ENCODE measurements at regions not wholly inside any gene's neighbourhood (a gene's known extent, or its start where the extent isn't known, plus 50 kb on each side); places are given as distances from the start of the nearest gene placed in this dataset.

DNA sequence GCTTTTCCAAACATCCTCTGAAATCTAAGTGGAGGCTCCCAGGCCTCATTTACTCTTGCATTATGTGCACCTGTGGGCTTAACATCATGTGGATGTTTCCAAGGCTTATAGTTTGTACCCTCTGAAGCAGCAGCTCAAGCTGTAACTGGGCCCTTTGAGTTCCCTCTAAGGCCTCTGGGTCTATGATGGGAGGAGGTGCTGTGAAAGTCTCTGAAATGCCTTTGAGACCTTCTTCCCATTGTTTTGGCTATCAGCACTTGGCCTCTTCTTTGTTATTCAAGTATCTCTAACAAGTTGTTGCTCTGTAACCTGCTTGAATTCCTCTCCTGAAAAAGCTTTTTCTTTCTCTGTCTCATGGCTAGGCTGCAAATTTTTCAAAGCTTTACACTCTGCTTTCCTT, 58.1 kb upstream of the MYT1L start:
- ATAC-seq (no peak), DNase-seq (ENCODE audit: low read depth, low spot score) (no peak), FAIRE-seq (no peak)
- Histone ChIP-seq H3K9me3 (replicated peaks; ENCODE audit: control insufficient read depth, insufficient read depth, low read length) (no peaks in the 10 kb centered on the region), H3K27ac (ENCODE audit: control insufficient read depth, insufficient read depth) (no peak overlapping the region), H3K27me3 (replicated peaks in 1 of 2; ENCODE audit: control insufficient read depth in 2 of 2, insufficient read depth in 2 of 2, low read length in 1 of 2) (no peaks in the 10 kb centered on the region), H3K4me1 (ENCODE audit: control insufficient read depth, insufficient read depth, low read length) (no peaks in the 10 kb centered on the region), H2AFZ (ENCODE audit: control insufficient read depth, low read depth, low read length) (no peak overlapping the region), H4K20me1 (ENCODE audit: control insufficient read depth, insufficient read depth) (no peaks in the 10 kb centered on the region), H3K9ac (ENCODE audit: control insufficient read depth, insufficient read depth, low read length) (no peak overlapping the region), H3K79me2 (ENCODE audit: control insufficient read depth, insufficient read depth, low read length) (no peaks in the 10 kb centered on the region), H3K4me2 (ENCODE audit: control insufficient read depth, insufficient read depth) (no peak overlapping the region), H3K4me3 (no peak overlapping the region), H3K36me3 (ENCODE audit: control insufficient read depth in 2 of 2, insufficient read depth in 2 of 2, low read length in 1 of 2) (no peaks in the 10 kb centered on the region)
- no TSS peak for BruUV-seq (replicated peaks)
- ChIA-PET RAD21 (ENCODE audit: unreplicated experiment) (no interaction called here), POLR2A (no interaction called here), SMC1A (ENCODE audit: uncharacterized antibody, unreplicated experiment) (no interaction called here), CTCF (no interaction called here)
- intact Hi-C loops (cut with micrococcal nuclease; ENCODE audit: unreplicated experiment): no loop called here
- in situ Hi-C loops (cut with MboI): no loop called here
- TF ChIP-seq, protein P1, sequence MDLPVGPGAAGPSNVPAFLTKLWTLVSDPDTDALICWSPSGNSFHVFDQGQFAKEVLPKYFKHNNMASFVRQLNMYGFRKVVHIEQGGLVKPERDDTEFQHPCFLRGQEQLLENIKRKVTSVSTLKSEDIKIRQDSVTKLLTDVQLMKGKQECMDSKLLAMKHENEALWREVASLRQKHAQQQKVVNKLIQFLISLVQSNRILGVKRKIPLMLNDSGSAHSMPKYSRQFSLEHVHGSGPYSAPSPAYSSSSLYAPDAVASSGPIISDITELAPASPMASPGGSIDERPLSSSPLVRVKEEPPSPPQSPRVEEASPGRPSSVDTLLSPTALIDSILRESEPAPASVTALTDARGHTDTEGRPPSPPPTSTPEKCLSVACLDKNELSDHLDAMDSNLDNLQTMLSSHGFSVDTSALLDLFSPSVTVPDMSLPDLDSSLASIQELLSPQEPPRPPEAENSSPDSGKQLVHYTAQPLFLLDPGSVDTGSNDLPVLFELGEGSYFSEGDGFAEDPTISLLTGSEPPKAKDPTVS (IDR thresholded peaks at IDR 0.05; ENCODE audit: low read depth, low read length): no peak
- no peak for TF ChIP-seq SMAD5 (IDR thresholded peaks at IDR 0.05; ENCODE audit: low read depth)
- TF ChIP-seq NRF1 (conservative IDR thresholded peaks at IDR 0.05; ENCODE audit: low read depth, low read length): no peak
- TF ChIP-seq FOXM1 (IDR thresholded peaks at IDR 0.05; ENCODE audit: low read depth, low read length): no peak
- TF ChIP-seq, protein P2, sequence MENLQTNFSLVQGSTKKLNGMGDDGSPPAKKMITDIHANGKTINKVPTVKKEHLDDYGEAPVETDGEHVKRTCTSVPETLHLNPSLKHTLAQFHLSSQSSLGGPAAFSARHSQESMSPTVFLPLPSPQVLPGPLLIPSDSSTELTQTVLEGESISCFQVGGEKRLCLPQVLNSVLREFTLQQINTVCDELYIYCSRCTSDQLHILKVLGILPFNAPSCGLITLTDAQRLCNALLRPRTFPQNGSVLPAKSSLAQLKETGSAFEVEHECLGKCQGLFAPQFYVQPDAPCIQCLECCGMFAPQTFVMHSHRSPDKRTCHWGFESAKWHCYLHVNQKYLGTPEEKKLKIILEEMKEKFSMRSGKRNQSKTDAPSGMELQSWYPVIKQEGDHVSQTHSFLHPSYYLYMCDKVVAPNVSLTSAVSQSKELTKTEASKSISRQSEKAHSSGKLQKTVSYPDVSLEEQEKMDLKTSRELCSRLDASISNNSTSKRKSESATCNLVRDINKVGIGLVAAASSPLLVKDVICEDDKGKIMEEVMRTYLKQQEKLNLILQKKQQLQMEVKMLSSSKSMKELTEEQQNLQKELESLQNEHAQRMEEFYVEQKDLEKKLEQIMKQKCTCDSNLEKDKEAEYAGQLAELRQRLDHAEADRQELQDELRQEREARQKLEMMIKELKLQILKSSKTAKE (IDR thresholded peaks at IDR 0.05; ENCODE audit: low read depth, poor library complexity, severe bottlenecking): no peak
- TF ChIP-seq, protein P3, sequence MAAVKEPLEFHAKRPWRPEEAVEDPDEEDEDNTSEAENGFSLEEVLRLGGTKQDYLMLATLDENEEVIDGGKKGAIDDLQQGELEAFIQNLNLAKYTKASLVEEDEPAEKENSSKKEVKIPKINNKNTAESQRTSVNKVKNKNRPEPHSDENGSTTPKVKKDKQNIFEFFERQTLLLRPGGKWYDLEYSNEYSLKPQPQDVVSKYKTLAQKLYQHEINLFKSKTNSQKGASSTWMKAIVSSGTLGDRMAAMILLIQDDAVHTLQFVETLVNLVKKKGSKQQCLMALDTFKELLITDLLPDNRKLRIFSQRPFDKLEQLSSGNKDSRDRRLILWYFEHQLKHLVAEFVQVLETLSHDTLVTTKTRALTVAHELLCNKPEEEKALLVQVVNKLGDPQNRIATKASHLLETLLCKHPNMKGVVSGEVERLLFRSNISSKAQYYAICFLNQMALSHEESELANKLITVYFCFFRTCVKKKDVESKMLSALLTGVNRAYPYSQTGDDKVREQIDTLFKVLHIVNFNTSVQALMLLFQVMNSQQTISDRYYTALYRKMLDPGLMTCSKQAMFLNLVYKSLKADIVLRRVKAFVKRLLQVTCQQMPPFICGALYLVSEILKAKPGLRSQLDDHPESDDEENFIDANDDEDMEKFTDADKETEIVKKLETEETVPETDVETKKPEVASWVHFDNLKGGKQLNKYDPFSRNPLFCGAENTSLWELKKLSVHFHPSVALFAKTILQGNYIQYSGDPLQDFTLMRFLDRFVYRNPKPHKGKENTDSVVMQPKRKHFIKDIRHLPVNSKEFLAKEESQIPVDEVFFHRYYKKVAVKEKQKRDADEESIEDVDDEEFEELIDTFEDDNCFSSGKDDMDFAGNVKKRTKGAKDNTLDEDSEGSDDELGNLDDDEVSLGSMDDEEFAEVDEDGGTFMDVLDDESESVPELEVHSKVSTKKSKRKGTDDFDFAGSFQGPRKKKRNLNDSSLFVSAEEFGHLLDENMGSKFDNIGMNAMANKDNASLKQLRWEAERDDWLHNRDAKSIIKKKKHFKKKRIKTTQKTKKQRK (IDR thresholded peaks at IDR 0.05; ENCODE audit: low read depth, low read length): no peak
- no peak for TF ChIP-seq TARDBP (IDR thresholded peaks at IDR 0.05; ENCODE audit: borderline replicate concordance)
- no peak for TF ChIP-seq ESRRA (IDR thresholded peaks at IDR 0.05; ENCODE audit: low read length)
- no peak for TF ChIP-seq TAF1 (IDR thresholded peaks at IDR 0.05; ENCODE audit: borderline replicate concordance, low read depth, low read length)
- no peak for TF ChIP-seq RAD51 (IDR thresholded peaks at IDR 0.05)
- TF ChIP-seq, protein P4, sequence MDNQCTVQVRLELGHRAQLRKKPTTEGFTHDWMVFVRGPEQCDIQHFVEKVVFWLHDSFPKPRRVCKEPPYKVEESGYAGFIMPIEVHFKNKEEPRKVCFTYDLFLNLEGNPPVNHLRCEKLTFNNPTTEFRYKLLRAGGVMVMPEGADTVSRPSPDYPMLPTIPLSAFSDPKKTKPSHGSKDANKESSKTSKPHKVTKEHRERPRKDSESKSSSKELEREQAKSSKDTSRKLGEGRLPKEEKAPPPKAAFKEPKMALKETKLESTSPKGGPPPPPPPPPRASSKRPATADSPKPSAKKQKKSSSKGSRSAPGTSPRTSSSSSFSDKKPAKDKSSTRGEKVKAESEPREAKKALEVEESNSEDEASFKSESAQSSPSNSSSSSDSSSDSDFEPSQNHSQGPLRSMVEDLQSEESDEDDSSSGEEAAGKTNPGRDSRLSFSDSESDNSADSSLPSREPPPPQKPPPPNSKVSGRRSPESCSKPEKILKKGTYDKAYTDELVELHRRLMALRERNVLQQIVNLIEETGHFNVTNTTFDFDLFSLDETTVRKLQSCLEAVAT (IDR thresholded peaks at IDR 0.05): no peak
- no peak for TF ChIP-seq LARP7 (IDR thresholded peaks at IDR 0.05)
- TF ChIP-seq SMARCA5 (IDR thresholded peaks at IDR 0.05): no peak
- TF ChIP-seq, protein P5, sequence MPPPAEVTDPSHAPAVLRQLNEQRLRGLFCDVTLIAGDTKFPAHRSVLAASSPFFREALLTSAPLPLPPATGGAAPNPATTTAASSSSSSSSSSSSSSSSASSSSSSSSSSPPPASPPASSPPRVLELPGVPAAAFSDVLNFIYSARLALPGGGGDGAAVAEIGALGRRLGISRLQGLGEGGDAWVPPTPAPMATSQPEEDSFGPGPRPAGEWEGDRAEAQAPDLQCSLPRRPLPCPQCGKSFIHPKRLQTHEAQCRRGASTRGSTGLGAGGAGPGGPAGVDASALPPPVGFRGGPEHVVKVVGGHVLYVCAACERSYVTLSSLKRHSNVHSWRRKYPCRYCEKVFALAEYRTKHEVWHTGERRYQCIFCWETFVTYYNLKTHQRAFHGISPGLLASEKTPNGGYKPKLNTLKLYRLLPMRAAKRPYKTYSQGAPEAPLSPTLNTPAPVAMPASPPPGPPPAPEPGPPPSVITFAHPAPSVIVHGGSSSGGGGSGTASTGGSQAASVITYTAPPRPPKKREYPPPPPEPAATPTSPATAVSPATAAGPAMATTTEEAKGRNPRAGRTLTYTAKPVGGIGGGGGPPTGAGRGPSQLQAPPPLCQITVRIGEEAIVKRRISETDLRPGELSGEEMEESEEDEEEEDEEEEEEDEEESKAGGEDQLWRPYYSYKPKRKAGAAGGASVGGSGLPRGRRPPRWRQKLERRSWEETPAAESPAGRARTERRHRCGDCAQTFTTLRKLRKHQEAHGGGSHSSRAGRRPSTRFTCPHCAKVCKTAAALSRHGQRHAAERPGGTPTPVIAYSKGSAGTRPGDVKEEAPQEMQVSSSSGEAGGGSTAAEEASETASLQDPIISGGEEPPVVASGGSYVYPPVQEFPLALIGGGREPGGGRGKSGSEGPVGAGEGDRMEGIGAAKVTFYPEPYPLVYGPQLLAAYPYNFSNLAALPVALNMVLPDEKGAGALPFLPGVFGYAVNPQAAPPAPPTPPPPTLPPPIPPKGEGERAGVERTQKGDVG (CRISPR knock-in tag; IDR thresholded peaks at IDR 0.05): no peak
- no peak for TF ChIP-seq CBX3 (IDR thresholded peaks at IDR 0.05; ENCODE audit: borderline replicate concordance, low read depth)

Measured in GM12878 (cell line).